Mucosa of descending colon (tissue), 3 donors: ENCODE measurements at regions not wholly inside any gene's neighbourhood (a gene's known extent, or its start where the extent isn't known, plus 50 kb on each side); places are given as distances from the start of the nearest gene placed in this dataset.
A peak's percentile ranks its signal among the peaks of the same experiment; 100 is the strongest.

ENCODE experiments used
- ATAC-seq: fragments of 200-7000 bp; cut with Tn5 transposase; one replicate; pipeline ENCODE4 v1.9.1; 2020; ENCODE audit warnings: mild to moderate bottlenecking, moderate library complexity
- DNase-seq, 3 donors: peaks; one replicate each; pipeline ENCODE4 v3.0.0-alpha.2; 2020
- H3K36me3 ChIP-seq: fragments of 200-600 bp; one replicate; pipeline ENCODE4 v1.8.0; 2021; ENCODE audit warnings: low read depth, mild to moderate bottlenecking
- H3K4me1 ChIP-seq: fragments of 200-600 bp; one replicate; pipeline ENCODE4 v1.8.0; 2021; ENCODE audit warnings: low read depth, mild to moderate bottlenecking
- H3K4me3 ChIP-seq: fragments of 200-600 bp; one replicate; pipeline ENCODE4 v1.8.0; 2021; ENCODE audit warnings: mild to moderate bottlenecking
- H3K9me3 ChIP-seq: fragments of 200-600 bp; one replicate; pipeline ENCODE4 v1.8.0; 2021; ENCODE audit warnings: mild to moderate bottlenecking
- CTCF ChIP-seq: fragments of 200-600 bp; IDR thresholded peaks from one replicate; pipeline ENCODE4 v1.8.0; 2022; ENCODE audit warnings: antibody characterized with exemption, mild to moderate bottlenecking
- intact Hi-C, 2 donors: fragments of 100-400 bp; cut with DNase I in 1 of 2; cut with micrococcal nuclease in 1 of 2; formaldehyde crosslinking; loops; one replicate each; pipeline versions ENCODE4 v1.11.0 to v1.11.1; 2022; cut with DNase I, micrococcal nuclease
- donor health status: DM: no; HTN: no; CAD: no; lungs with moderate emphysema.
- donor health status: DM: no; HTN: no; CAD: no.
- donor health status: DM: no; HTN: yes; CAD: no.

- Histone ChIP-seq H3K36me3 (no peaks in the 10 kb centered on the region), H3K4me1 (no peaks in the 10 kb centered on the region), H3K4me3 (no peak overlapping the region), H3K9me3 (no peaks in the 10 kb centered on the region)
- TF ChIP-seq CTCF = no peak
- DNase-seq (no peak), ATAC-seq (no peak)
- intact Hi-C loops = no loop called here
These were observed 410.6 kb upstream of the FIGN start for GRCh38 chr2:164146441-164146840.

GRCh38 chr2:164145093-164145987 lies 409.5 kb upstream of the FIGN start:
- intact Hi-C loops = no loop called here
- Histone ChIP-seq H3K36me3 (no peaks in the 10 kb centered on the region), H3K4me3 (no peak overlapping the region), H3K9me3 (no peaks in the 10 kb centered on the region), H3K4me1 (no peaks in the 10 kb centered on the region)
- DNase-seq (no peak), ATAC-seq (no peak)
- TF ChIP-seq CTCF = no peak

- no peak for ATAC-seq
These were observed 407.5 kb upstream of the FIGN start for GRCh38 chr2:164143183-164143930.

GRCh38 chr2:164142755-164143154 lies 406.9 kb upstream of the FIGN start:
- DNase-seq (peak in 1 of 3 donors; percentile 6), ATAC-seq (no peak)
- no peak overlapping the region for H3K4me3 ChIP-seq
- TF ChIP-seq CTCF = no peak
- H3K36me3 ChIP-seq = no peaks in the 10 kb centered on the region
- intact Hi-C loops = no loop called here
- no peaks in the 10 kb centered on the region for H3K4me1 ChIP-seq
- no peaks in the 10 kb centered on the region for H3K9me3 ChIP-seq

More at GRCh38 chr2:164143183-164143930, 407.5 kb upstream of the FIGN start:
- Histone ChIP-seq H3K36me3 (no peaks in the 10 kb centered on the region), H3K4me1 (no peaks in the 10 kb centered on the region), H3K4me3 (no peak overlapping the region), H3K9me3 (no peaks in the 10 kb centered on the region)
- no peak for TF ChIP-seq CTCF
- DNase-seq = peak in 1 of 3 donors; percentile 31
- intact Hi-C loops = no loop called here

- no peak for DNase-seq
- Histone ChIP-seq H3K4me1 (no peaks in the 10 kb centered on the region), H3K9me3 (no peaks in the 10 kb centered on the region), H3K36me3 (no peaks in the 10 kb centered on the region), H3K4me3 (no peak overlapping the region)
- ATAC-seq = no peak
- no peak for TF ChIP-seq CTCF
- intact Hi-C loops = no loop called here
These were observed 405.5 kb upstream of the FIGN start for GRCh38 chr2:164141271-164141670.
